ENCODE measurements at regions not wholly inside any gene's neighbourhood (a gene's known extent, or its start where the extent isn't known, plus 50 kb on each side); places are given as distances from the start of the nearest gene placed in this dataset.
"Not testable (repeated sequence)": the region's sequence is repeated elsewhere in the genome, so short reads cannot be mapped to it uniquely, and the experiment has no call there.

- DNase-seq (ENCODE audit: low spot score), result no peak
Measured at GRCh38 chr1:43108080-43108479, 64.0 kb downstream of the EBNA1BP2 start.

- DNase-seq (ENCODE audit: low spot score), result no peak
Measured at GRCh38 chr1:43107664-43108063, 64.4 kb downstream of the EBNA1BP2 start.

- DNase-seq (ENCODE audit: low spot score), result no peak
Measured at GRCh38 chr1:43104027-43104763, 67.9 kb downstream of the EBNA1BP2 start.

GRCh38 chr1:43101061-43101460 lies 71.0 kb downstream of the EBNA1BP2 start:
- no peak for DNase-seq (ENCODE audit: low spot score)

GRCh38 chr1:43098200-43098599 lies 73.9 kb downstream of the EBNA1BP2 start:
- no peak for DNase-seq (ENCODE audit: low spot score)

- not testable (repeated sequence) for DNase-seq (ENCODE audit: low spot score)
Measured at GRCh38 chr1:43096528-43096927, 75.6 kb downstream of the EBNA1BP2 start.

- not testable (repeated sequence) for DNase-seq (ENCODE audit: low spot score)
Measured at GRCh38 chr1:43090812-43091211, 81.3 kb downstream of the EBNA1BP2 start.

- DNase-seq (ENCODE audit: low spot score), result not testable (repeated sequence)
Measured at GRCh38 chr1:43090157-43090556, 81.9 kb downstream of the EBNA1BP2 start.

- DNase-seq (ENCODE audit: low spot score), result no peak
Measured at GRCh38 chr1:43083375-43083891, 88.7 kb downstream of the EBNA1BP2 start.

GRCh38 chr1:43082740-43083139 lies 89.3 kb downstream of the EBNA1BP2 start:
- DNase-seq (ENCODE audit: low spot score), result no peak

GRCh38 chr1:43077273-43077672 lies 94.8 kb downstream of the EBNA1BP2 start:
- DNase-seq (ENCODE audit: low spot score), result no peak

GRCh38 chr1:43074709-43075108 lies 97.4 kb downstream of the EBNA1BP2 start:
- no peak for DNase-seq (ENCODE audit: low spot score)

- DNase-seq (ENCODE audit: low spot score), result no peak
Measured at GRCh38 chr1:43074244-43074643, 97.8 kb downstream of the EBNA1BP2 start.

- DNase-seq (ENCODE audit: low spot score), result no peak
Measured at GRCh38 chr1:43073490-43074230, 98.4 kb downstream of the EBNA1BP2 start.

- no peak for DNase-seq (ENCODE audit: low spot score)
Measured at GRCh38 chr1:43072314-43072713, 99.8 kb downstream of the EBNA1BP2 start.

GRCh38 chr1:43071241-43071640 lies 100.8 kb downstream of the EBNA1BP2 start:
- DNase-seq (ENCODE audit: low spot score), result no peak

- no peak for DNase-seq (ENCODE audit: low spot score)
Measured at GRCh38 chr1:43069461-43070050, 102.5 kb downstream of the EBNA1BP2 start.

- no peak for DNase-seq (ENCODE audit: low spot score)
Measured at GRCh38 chr1:43068911-43069310, 103.2 kb downstream of the EBNA1BP2 start.

GRCh38 chr1:43067977-43068751 lies 103.9 kb downstream of the EBNA1BP2 start:
- peak; percentile 76 for DNase-seq (ENCODE audit: low spot score)

GRCh38 chr1:43067233-43067745 lies 104.8 kb downstream of the EBNA1BP2 start:
- DNase-seq (ENCODE audit: low spot score), result no peak

GRCh38 chr1:43066578-43066977 lies 105.5 kb downstream of the EBNA1BP2 start:
- DNase-seq (ENCODE audit: low spot score), result no peak

Measured in left forelimb (tissue), 1 donor.